ENCODE measurements at regions not wholly inside any gene's neighbourhood (a gene's known extent, or its start where the extent isn't known, plus 50 kb on each side); places are given as distances from the start of the nearest gene placed in this dataset.

GRCh38 chr2:45083175-45083574 lies 73.9 kb upstream of the SIX2 start:
- H3K4me3 Mint-ChIP-seq = no peak overlapping the region
- H3K4me1 Mint-ChIP-seq = peaks cover 1% of the 10 kb centered on the region
- H3K27ac Mint-ChIP-seq = no peak overlapping the region
- H3K27me3 Mint-ChIP-seq = peaks cover 10% of the 10 kb centered on the region
- H3K36me3 Mint-ChIP-seq = no peaks in the 10 kb centered on the region
- H3K9me3 Mint-ChIP-seq = peaks cover 1% of the 10 kb centered on the region
- DNase-seq = no peak

GRCh38 chr2:45074713-45075112 lies 65.5 kb upstream of the SIX2 start:
- no peak overlapping the region for H3K4me3 Mint-ChIP-seq
- no peak for DNase-seq
- H3K4me1 Mint-ChIP-seq = no peaks in the 10 kb centered on the region
- H3K27me3 Mint-ChIP-seq = peaks cover 18% of the 10 kb centered on the region
- no peaks in the 10 kb centered on the region for H3K36me3 Mint-ChIP-seq
- H3K27ac Mint-ChIP-seq = no peak overlapping the region
- H3K9me3 Mint-ChIP-seq = no peaks in the 10 kb centered on the region

- Mint-ChIP-seq H3K4me1 (no peaks in the 10 kb centered on the region), H3K27ac (no peak overlapping the region), H3K9me3 (no peaks in the 10 kb centered on the region), H3K27me3 (peaks cover 22% of the 10 kb centered on the region), H3K4me3 (no peak overlapping the region), H3K36me3 (no peaks in the 10 kb centered on the region)
- no peak for DNase-seq
These were observed 63.6 kb upstream of the SIX2 start for GRCh38 chr2:45072862-45073237.

GRCh38 chr2:45072064-45072861 lies 63.0 kb upstream of the SIX2 start:
- H3K4me3 Mint-ChIP-seq = no peak overlapping the region
- no peaks in the 10 kb centered on the region for H3K9me3 Mint-ChIP-seq
- H3K4me1 Mint-ChIP-seq = no peaks in the 10 kb centered on the region
- no peak for DNase-seq
- peaks cover 25% of the 10 kb centered on the region for H3K27me3 Mint-ChIP-seq
- no peak overlapping the region for H3K27ac Mint-ChIP-seq
- H3K36me3 Mint-ChIP-seq = no peaks in the 10 kb centered on the region

GRCh38 chr2:45070113-45070652 lies 60.9 kb upstream of the SIX2 start:
- H3K9me3 Mint-ChIP-seq = no peaks in the 10 kb centered on the region
- H3K4me3 Mint-ChIP-seq = no peak overlapping the region
- DNase-seq = no peak
- H3K4me1 Mint-ChIP-seq = no peaks in the 10 kb centered on the region
- H3K36me3 Mint-ChIP-seq = no peaks in the 10 kb centered on the region
- H3K27me3 Mint-ChIP-seq = peaks cover 25% of the 10 kb centered on the region
- H3K27ac Mint-ChIP-seq = no peak overlapping the region

- Mint-ChIP-seq H3K4me1 (no peaks in the 10 kb centered on the region), H3K4me3 (no peak overlapping the region), H3K27ac (no peak overlapping the region), H3K27me3 (peaks cover 20% of the 10 kb centered on the region), H3K9me3 (no peaks in the 10 kb centered on the region), H3K36me3 (no peaks in the 10 kb centered on the region)
- DNase-seq = no peak
These were observed 60.4 kb upstream of the SIX2 start for GRCh38 chr2:45069684-45070083.

- H3K4me1 Mint-ChIP-seq = no peaks in the 10 kb centered on the region
- peaks cover 15% of the 10 kb centered on the region for H3K27me3 Mint-ChIP-seq
- DNase-seq = no peak
- H3K4me3 Mint-ChIP-seq = no peak overlapping the region
- no peak overlapping the region for H3K27ac Mint-ChIP-seq
- H3K36me3 Mint-ChIP-seq = no peaks in the 10 kb centered on the region
- H3K9me3 Mint-ChIP-seq = no peaks in the 10 kb centered on the region
These were observed 59.4 kb upstream of the SIX2 start for GRCh38 chr2:45068571-45069140.

- Mint-ChIP-seq H3K27me3 (peaks cover 15% of the 10 kb centered on the region), H3K9me3 (no peaks in the 10 kb centered on the region), H3K27ac (no peak overlapping the region), H3K4me1 (no peaks in the 10 kb centered on the region), H3K4me3 (no peak overlapping the region), H3K36me3 (no peaks in the 10 kb centered on the region)
- DNase-seq = no peak
These were observed 58.8 kb upstream of the SIX2 start for GRCh38 chr2:45067859-45068570.

Measured in activated naive CD8-positive, alpha-beta T cell treated with anti-CD3 and anti-CD28 coated beads for 36 hours (primary cell).